ENCODE measurements at regions not wholly inside any gene's neighbourhood (a gene's known extent, or its start where the extent isn't known, plus 50 kb on each side); places are given as distances from the start of the nearest gene placed in this dataset.

DNA sequence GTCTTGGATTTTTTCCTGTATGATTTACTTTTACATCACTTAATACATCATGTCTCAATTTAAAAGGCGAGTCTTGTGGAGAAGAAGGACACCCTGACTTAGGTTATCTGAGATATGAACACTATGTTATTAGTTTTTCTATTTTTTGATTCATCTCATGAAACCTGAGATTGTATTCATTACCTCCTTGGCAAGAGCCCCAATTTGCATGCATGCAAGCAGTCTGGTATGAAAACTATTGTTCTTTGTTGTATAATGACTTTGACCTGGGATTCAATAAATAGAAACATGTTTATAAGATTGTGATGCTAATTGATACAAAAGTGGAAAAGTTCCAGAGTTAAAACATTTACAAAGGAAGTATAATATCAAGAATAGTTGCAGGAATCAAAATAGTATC, 576.1 kb downstream of the NOVA1 start:
- no peak for TF ChIP-seq SRSF9 (IDR thresholded peaks at IDR 0.05; ENCODE audit: borderline replicate concordance, low read depth, low read length)
- no peak for TF ChIP-seq SRF (CRISPR knock-in tag; IDR thresholded peaks at IDR 0.05)
- TF ChIP-seq EP300 (IDR thresholded peaks at IDR 0.05; ENCODE audit: low read length), result no peak
- TF ChIP-seq ZNF274 (IDR thresholded peaks at IDR 0.05; ENCODE audit: borderline replicate concordance, low read depth, low read length), result no peak
- TF ChIP-seq POLR2A (conservative IDR thresholded peaks at IDR 0.05), result no peak
- TF ChIP-seq, protein P1, sequence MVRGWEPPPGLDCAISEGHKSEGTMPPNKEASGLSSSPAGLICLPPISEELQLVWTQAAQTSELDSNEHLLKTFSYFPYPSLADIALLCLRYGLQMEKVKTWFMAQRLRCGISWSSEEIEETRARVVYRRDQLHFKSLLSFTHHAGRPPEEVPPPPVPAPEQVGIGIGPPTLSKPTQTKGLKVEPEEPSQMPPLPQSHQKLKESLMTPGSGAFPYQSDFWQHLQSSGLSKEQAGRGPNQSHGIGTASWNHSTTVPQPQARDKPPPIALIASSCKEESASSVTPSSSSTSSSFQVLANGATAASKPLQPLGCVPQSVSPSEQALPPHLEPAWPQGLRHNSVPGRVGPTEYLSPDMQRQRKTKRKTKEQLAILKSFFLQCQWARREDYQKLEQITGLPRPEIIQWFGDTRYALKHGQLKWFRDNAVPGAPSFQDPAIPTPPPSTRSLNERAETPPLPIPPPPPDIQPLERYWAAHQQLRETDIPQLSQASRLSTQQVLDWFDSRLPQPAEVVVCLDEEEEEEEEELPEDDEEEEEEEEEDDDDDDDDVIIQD (CRISPR knock-in tag; IDR thresholded peaks at IDR 0.05), result no peak
- TF ChIP-seq, protein P2, sequence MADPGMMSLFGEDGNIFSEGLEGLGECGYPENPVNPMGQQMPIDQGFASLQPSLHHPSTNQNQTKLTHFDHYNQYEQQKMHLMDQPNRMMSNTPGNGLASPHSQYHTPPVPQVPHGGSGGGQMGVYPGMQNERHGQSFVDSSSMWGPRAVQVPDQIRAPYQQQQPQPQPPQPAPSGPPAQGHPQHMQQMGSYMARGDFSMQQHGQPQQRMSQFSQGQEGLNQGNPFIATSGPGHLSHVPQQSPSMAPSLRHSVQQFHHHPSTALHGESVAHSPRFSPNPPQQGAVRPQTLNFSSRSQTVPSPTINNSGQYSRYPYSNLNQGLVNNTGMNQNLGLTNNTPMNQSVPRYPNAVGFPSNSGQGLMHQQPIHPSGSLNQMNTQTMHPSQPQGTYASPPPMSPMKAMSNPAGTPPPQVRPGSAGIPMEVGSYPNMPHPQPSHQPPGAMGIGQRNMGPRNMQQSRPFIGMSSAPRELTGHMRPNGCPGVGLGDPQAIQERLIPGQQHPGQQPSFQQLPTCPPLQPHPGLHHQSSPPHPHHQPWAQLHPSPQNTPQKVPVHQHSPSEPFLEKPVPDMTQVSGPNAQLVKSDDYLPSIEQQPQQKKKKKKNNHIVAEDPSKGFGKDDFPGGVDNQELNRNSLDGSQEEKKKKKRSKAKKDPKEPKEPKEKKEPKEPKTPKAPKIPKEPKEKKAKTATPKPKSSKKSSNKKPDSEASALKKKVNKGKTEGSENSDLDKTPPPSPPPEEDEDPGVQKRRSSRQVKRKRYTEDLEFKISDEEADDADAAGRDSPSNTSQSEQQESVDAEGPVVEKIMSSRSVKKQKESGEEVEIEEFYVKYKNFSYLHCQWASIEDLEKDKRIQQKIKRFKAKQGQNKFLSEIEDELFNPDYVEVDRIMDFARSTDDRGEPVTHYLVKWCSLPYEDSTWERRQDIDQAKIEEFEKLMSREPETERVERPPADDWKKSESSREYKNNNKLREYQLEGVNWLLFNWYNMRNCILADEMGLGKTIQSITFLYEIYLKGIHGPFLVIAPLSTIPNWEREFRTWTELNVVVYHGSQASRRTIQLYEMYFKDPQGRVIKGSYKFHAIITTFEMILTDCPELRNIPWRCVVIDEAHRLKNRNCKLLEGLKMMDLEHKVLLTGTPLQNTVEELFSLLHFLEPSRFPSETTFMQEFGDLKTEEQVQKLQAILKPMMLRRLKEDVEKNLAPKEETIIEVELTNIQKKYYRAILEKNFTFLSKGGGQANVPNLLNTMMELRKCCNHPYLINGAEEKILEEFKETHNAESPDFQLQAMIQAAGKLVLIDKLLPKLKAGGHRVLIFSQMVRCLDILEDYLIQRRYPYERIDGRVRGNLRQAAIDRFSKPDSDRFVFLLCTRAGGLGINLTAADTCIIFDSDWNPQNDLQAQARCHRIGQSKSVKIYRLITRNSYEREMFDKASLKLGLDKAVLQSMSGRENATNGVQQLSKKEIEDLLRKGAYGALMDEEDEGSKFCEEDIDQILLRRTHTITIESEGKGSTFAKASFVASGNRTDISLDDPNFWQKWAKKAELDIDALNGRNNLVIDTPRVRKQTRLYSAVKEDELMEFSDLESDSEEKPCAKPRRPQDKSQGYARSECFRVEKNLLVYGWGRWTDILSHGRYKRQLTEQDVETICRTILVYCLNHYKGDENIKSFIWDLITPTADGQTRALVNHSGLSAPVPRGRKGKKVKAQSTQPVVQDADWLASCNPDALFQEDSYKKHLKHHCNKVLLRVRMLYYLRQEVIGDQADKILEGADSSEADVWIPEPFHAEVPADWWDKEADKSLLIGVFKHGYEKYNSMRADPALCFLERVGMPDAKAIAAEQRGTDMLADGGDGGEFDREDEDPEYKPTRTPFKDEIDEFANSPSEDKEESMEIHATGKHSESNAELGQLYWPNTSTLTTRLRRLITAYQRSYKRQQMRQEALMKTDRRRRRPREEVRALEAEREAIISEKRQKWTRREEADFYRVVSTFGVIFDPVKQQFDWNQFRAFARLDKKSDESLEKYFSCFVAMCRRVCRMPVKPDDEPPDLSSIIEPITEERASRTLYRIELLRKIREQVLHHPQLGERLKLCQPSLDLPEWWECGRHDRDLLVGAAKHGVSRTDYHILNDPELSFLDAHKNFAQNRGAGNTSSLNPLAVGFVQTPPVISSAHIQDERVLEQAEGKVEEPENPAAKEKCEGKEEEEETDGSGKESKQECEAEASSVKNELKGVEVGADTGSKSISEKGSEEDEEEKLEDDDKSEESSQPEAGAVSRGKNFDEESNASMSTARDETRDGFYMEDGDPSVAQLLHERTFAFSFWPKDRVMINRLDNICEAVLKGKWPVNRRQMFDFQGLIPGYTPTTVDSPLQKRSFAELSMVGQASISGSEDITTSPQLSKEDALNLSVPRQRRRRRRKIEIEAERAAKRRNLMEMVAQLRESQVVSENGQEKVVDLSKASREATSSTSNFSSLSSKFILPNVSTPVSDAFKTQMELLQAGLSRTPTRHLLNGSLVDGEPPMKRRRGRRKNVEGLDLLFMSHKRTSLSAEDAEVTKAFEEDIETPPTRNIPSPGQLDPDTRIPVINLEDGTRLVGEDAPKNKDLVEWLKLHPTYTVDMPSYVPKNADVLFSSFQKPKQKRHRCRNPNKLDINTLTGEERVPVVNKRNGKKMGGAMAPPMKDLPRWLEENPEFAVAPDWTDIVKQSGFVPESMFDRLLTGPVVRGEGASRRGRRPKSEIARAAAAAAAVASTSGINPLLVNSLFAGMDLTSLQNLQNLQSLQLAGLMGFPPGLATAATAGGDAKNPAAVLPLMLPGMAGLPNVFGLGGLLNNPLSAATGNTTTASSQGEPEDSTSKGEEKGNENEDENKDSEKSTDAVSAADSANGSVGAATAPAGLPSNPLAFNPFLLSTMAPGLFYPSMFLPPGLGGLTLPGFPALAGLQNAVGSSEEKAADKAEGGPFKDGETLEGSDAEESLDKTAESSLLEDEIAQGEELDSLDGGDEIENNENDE (IDR thresholded peaks at IDR 0.05; ENCODE audit: low read depth, low read length), result no peak
- TF ChIP-seq BCL6 (CRISPR knock-in tag; IDR thresholded peaks at IDR 0.05), result no peak
- no peak for TF ChIP-seq ZNF3 (CRISPR knock-in tag; IDR thresholded peaks at IDR 0.05)

All from K562 (cell line).